Amniotic stem cell (primary cell): ENCODE measurements at regions not wholly inside any gene's neighbourhood (a gene's known extent, or its start where the extent isn't known, plus 50 kb on each side); places are given as distances from the start of the nearest gene placed in this dataset.

Experiments used
- DNase-seq: peaks from one replicate; lab custom pipeline; 2025; lab: John Stamatoyannopoulos, UW

DNA sequence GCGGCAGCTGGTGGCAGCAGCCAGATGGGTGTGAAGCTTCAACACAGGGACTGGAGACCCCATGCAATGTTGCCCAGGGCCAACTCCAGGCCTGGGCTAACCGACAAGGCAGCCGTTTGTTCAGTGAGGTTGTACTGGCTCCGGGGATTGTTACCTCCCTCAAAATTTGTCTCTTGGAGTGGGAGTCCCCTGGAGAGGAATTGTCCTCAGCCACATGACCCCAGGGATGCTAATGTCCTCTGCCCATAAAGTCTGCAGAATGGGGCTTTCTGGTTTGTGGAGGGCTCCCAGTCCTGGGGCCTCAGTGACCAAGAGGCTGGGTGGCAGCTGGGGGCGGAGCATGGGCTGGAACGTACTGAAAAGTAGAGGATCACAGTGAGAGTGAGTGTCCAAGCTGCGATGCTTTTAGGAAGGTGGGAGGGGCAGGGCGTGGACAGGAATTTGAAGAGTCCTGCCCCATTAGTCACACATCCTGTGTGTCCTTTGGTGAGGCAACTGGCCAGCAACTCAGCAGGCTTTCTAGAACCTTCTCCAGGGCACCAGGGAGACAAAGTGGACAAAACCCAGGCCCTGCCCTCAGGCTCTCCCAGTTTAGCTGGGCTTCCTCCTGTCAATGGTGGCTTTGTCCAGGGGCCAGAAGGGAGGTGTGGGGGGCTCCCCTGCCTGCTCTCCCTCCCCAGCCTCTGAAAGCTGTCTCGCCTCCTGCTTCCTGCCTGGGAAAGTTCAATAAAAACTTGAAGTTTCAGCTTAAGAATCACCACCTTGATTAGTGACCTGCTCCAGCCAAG, 114.0 kb downstream of the NSG2 start:
- DNase-seq = no peak

DNA sequence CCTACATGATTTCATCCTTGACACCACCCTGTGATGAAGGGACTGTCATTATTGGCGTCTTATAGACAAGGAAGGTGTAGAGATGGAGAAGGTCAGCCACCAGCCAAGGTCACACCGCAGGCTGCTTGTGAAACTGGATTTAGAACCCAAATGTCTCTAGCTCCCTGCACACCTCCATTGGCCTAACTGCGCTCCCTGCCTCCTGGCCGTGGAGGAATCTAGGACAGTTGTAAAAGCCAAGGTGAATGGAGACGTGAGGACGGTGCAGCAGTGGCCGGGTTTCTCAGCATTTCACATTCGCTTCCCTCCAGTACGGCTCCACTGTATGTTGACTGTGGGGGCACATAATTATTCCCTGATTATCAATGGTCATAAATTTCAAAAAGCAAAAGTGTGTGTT, 119.9 kb downstream of the NSG2 start:
- DNase-seq = no peak

DNA sequence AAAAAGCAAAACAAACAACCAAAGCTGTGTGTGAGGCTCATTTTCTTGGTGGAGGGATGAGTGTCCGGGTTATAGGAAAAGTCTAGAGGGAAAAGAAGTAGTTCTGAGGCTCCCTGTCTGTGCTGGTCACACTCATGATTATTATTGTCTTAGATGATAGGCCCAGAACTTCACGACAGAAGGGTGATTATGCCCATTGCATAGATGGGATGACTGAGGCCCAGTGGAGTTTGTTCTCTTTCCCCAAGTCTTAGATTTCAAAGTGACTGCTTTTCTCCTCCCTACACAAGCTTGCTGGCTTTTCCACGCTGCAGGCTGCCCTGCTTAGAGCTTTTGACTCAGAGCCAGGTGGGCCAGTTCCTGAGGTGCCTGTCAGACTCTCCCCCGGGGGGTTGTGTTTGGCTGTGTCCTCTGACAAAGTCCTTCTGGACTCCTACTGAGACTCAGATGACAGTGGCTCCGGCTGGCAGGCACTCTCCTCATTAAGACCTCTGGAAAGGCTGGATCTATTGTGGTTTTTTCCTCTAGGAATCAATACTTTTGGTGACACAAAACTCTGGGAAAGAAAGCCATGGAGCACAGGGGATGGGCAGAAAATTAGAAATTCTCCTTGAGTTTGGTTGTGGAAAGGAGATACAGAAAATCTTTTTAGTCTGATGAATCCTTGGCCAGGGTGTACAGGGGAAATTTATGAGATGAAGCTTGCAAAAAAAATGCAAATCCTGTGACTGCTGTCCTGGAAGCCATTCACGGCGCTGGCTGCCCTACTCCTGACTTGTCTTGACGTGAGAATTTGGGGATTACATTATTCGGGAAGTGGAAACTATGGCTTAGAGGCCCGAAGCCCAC, 120.9 kb downstream of the NSG2 start:
- DNase-seq = no peak

GRCh38 chr5:174167080-174167910, 121.8 kb downstream of the NSG2 start:
- DNase-seq = no peak

DNA sequence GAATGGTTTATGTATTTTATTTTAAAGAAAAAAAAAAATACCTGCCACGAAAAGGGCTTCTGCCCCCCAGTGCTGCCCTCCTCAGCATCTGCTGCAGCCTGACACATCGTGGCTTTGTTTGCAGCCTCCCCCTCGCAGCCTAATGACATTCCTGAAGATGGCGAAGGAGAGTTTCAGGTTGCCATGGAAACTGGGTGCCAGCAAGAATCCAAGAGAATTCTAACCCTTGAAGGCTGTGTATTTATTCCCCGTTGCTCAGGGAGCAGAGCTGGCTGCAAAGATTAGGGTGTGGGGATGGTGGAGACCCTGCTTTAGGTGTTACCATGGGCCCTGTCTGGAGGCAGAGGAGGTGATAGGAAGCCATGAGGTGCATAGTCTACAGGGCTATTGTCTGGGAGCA, 126.6 kb downstream of the NSG2 start:
- no peak for DNase-seq

- no peak for DNase-seq
These were observed 127.1 kb downstream of the NSG2 start for GRCh38 chr5:174172566-174172965.

DNA sequence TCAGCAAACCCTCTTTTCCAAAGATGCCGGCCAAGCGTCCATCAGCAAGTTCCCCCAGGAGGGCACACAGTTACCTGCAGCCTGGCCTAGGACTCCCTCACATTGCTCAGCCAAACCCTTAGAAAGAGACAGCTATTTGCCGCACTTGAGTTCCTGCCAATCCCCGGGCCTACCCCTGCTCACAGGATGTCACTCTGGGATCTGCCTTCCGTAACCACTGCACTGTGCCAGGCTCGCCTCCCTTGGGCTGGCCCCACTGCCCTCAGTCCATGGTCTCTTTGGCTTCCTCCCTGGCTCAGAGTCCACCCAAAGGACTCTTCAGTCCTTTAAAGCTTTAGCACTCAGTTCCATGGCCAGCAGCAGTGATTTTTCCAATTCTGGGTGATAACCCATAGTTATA, 128.3 kb downstream of the NSG2 start:
- no peak for DNase-seq

GRCh38 chr5:174175716-174176268, 130.3 kb downstream of the NSG2 start:
- DNase-seq = no peak

DNA sequence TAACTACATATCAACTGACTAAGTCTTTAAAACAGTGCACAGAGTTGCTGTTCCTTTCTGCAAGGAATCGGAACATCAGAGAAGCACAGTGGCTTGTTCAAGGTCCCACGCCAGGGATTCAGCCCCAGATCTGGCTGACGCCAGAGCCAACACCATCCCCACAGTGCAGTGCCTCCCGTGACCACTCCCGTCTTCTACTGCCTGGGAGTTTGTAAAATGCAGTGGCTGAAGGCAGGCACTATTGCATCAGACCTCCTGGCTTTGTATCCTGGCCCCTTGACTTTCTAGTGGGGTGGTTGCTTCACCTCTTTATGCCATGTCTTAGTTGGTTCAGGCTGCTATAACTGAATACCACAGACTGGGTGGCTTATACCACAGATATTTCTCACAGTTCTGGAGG, 131.0 kb downstream of the NSG2 start:
- DNase-seq = no peak

GRCh38 chr5:174177531-174177930, 132.0 kb downstream of the NSG2 start:
- DNase-seq = no peak

GRCh38 chr5:174177976-174178605, 132.6 kb downstream of the NSG2 start:
- DNase-seq = no peak

- DNase-seq = no peak
These were observed 135.1 kb downstream of the NSG2 start for GRCh38 chr5:174180639-174181038.

GRCh38 chr5:174182111-174182510, 136.6 kb downstream of the NSG2 start:
- no peak for DNase-seq

- DNase-seq = no peak
These were observed 138.2 kb downstream of the NSG2 start for GRCh38 chr5:174183701-174184100.

DNA sequence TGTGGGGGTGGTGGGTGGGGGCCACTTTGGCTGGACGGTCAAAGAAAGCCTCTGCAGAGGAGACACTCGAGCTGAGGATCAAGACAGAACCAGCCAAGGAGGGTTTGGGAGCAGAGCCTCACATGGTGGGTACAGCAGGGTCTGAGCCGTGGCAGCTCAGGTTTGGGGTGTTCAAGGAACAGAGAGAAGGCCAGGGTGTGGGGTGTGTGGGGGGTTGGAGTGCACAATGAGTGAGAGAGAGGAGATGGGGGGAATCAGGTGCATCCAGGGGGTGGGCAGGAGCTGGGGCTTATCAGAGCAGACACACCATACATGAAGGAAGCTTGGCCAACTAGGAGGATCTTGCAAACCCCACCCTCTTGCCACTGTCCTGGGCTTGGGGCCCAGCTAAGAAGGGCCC, 140.0 kb downstream of the NSG2 start:
- DNase-seq = no peak

DNA sequence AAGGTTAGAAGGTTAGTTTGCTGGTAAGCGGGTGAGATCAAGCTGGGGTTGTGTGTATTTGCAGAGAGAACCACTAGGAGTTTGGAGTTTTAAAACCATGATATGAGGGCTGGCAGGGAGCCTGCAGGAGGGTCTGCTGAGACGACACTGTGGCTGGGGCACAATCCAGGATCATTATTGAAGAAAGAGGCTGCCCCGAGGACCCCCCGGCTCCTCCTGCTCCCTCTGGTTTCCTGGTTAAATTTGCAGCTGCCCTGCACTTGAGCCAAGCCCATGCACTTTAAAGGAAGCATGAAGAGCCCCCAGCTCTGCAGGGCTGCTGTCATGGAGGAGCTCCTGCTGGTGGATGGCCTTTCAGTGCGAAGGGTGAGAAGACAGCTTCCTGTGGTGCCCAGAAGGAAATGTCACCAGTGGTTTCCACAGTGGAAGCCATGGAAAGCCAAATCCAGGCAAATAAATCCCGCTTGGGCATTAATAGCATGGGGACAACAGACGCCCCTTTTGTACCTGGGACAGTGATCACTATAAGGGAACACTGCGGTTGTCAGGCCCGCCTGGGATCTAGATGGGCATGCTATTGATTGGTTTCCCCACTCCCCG, 140.7 kb downstream of the NSG2 start:
- DNase-seq = no peak

DNA sequence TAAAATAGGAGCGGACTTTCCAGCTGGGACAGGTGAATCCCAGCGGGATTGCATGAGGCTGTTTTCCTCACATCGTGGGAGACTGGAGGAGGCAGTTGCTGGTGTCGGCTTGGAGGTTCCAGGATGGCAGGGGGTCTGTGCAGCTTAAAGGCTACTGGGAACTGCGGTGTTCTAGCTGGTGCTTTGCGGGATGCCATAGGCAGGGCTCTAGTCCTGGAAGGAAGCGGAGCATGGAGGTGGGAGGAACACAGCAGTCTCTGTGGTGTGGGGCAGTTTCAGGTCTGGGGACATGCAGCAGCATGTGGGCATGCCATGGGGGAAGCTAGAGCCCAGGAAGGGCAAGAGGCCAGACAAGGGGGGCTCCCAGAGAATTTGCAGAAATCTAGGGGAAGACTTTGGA, 141.5 kb downstream of the NSG2 start:
- DNase-seq = no peak

GRCh38 chr5:174187481-174187880, 142.0 kb downstream of the NSG2 start:
- DNase-seq = no peak

DNA sequence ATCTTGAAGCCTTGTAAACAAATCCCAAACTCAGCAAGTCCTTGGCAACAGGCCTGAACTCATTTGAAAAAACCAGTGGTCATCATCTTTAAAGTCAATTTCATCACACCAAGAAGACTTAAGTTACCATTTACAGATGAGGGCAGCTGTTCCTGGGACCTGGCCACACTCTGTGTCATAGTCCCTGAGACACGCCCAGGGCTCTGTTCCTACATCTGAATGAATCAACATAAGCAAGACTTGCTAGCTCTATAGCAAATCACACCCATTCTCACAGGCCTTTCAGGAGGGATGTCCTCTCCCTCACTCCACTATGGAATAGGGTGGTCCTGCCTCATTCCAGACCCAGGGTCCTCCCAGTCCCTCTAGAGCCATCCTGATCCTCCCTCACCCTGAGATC, 142.8 kb downstream of the NSG2 start:
- no peak for DNase-seq

- DNase-seq = no peak
These were observed 144.4 kb downstream of the NSG2 start for GRCh38 chr5:174189654-174190541.
